ENCODE measurements at regions not wholly inside any gene's neighbourhood (a gene's known extent, or its start where the extent isn't known, plus 50 kb on each side); places are given as distances from the start of the nearest gene placed in this dataset.

DNA sequence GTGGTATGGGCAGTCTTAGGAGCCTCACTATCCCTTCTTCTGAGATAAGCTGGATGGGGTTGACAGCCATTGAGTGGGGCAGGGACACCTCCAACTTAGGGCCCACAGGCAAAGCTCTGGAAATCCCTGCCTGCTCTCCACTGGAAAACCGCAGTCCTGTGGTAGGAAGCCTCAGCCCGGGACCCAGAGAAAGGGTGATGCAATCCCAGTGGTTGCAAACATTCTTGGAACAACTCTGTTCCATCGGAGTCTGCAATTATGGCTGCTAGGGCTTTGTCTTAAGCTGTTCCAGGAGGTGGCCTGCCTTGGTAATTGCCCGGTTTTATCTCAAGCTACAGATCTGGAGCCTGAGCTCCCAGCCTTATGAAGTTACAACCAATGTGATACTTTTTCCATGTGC is 133.4 kb downstream of the DICER1 start:
- TF ChIP-seq POLR2A (IDR thresholded peaks at IDR 0.05), result no peak
- TF ChIP-seq, protein P1, sequence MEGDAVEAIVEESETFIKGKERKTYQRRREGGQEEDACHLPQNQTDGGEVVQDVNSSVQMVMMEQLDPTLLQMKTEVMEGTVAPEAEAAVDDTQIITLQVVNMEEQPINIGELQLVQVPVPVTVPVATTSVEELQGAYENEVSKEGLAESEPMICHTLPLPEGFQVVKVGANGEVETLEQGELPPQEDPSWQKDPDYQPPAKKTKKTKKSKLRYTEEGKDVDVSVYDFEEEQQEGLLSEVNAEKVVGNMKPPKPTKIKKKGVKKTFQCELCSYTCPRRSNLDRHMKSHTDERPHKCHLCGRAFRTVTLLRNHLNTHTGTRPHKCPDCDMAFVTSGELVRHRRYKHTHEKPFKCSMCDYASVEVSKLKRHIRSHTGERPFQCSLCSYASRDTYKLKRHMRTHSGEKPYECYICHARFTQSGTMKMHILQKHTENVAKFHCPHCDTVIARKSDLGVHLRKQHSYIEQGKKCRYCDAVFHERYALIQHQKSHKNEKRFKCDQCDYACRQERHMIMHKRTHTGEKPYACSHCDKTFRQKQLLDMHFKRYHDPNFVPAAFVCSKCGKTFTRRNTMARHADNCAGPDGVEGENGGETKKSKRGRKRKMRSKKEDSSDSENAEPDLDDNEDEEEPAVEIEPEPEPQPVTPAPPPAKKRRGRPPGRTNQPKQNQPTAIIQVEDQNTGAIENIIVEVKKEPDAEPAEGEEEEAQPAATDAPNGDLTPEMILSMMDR (IDR thresholded peaks at IDR 0.05), result no peak
